ENCODE measurements at regions not wholly inside any gene's neighbourhood (a gene's known extent, or its start where the extent isn't known, plus 50 kb on each side); places are given as distances from the start of the nearest gene placed in this dataset.
"Not testable (repeated sequence)": the region's sequence is repeated elsewhere in the genome, so short reads cannot be mapped to it uniquely, and the experiment has no call there.

- no peak for DNase-seq (ENCODE audit: low spot score)
These were observed 60.0 kb upstream of the EDAR start for GRCh38 chr2:109049022-109049421.

- DNase-seq (ENCODE audit: low spot score) = no peak
These were observed 59.1 kb upstream of the EDAR start for GRCh38 chr2:109048163-109048562.

- DNase-seq (ENCODE audit: low spot score) = not testable (repeated sequence)
These were observed 58.5 kb upstream of the EDAR start for GRCh38 chr2:109047569-109047968.

GRCh38 chr2:109046925-109047508 lies 58.0 kb upstream of the EDAR start:
- DNase-seq (ENCODE audit: low spot score) = no peak

GRCh38 chr2:109045505-109045904 lies 56.5 kb upstream of the EDAR start:
- no peak for DNase-seq (ENCODE audit: low spot score)

- DNase-seq (ENCODE audit: low spot score) = no peak
These were observed 50.0 kb upstream of the EDAR start for GRCh38 chr2:109038992-109039391.
